HPDE6-E6E7 (cell line): ENCODE measurements at regions not wholly inside any gene's neighbourhood (a gene's known extent, or its start where the extent isn't known, plus 50 kb on each side); places are given as distances from the start of the nearest gene placed in this dataset.
"Not testable (repeated sequence)": the region's sequence is repeated elsewhere in the genome, so short reads cannot be mapped to it uniquely, and the experiment has no call there.

Source experiments
- DNase-seq: peaks from one replicate; pipeline ENCODE4 v3.0.0; 2011; ENCODE audit warnings: missing footprints; ENCODE audit errors: extremely low spot score

GRCh38 chr3:29141197-29141917, 139.5 kb upstream of the RBMS3 start:
- no peak for DNase-seq

- DNase-seq = no peak
Measured at GRCh38 chr3:29141918-29142275, 139.0 kb upstream of the RBMS3 start.

GRCh38 chr3:29143151-29143550, 137.7 kb upstream of the RBMS3 start:
- DNase-seq = no peak

- no peak for DNase-seq
Measured at GRCh38 chr3:29144361-29144760, 136.5 kb upstream of the RBMS3 start.

GRCh38 chr3:29144807-29145206, 136.1 kb upstream of the RBMS3 start:
- DNase-seq = no peak

GRCh38 chr3:29145360-29145759, 135.5 kb upstream of the RBMS3 start:
- DNase-seq = no peak

DNA sequence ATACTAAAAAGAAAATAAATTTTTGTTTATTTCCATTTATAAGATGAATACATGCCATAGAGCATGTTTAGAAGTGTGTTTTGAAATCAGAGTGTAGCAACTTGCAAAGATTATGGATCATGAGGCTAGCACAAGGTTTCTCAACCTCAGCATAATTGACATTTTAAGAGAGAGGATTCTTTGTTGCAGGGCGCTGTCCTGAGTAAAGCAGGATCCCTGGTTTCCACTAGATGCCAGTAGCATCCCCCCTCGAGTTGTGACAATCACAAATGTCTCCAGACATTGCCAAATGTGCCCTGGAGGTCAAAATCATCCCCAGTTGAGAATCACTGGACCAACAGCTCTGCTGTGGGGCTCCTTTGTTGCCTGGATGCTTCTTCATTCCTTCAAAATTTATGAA, 128.5 kb upstream of the RBMS3 start:
- no peak for DNase-seq

GRCh38 chr3:29153811-29154210, 127.1 kb upstream of the RBMS3 start:
- no peak for DNase-seq

- no peak for DNase-seq
Measured at GRCh38 chr3:29156086-29156715, 124.7 kb upstream of the RBMS3 start.

- DNase-seq = no peak
Measured at GRCh38 chr3:29164825-29165224, 116.0 kb upstream of the RBMS3 start.

GRCh38 chr3:29167180-29167579, 113.7 kb upstream of the RBMS3 start:
- DNase-seq = no peak

GRCh38 chr3:29168081-29168480, 112.8 kb upstream of the RBMS3 start:
- no peak for DNase-seq

DNA sequence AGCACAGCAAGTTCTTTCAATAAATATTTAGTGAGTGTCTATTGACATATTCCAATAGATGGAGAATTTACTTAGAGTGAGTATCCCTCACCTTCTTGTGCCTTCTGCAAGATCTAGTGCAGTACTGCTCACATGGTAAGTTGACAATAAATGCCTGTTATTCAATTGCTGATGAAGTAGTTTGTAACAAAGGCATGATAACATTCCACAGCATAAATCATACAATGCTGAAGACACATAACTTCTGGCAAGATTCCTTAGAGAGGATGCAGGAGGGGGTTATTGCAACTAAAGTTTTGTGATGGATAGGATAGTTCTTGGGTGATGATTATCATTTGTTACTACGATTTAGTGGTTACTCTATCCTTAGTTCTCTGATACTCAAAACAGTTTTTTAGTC, 112.2 kb upstream of the RBMS3 start:
- no peak for DNase-seq

- no peak for DNase-seq
Measured at GRCh38 chr3:29169451-29169850, 111.4 kb upstream of the RBMS3 start.

DNA sequence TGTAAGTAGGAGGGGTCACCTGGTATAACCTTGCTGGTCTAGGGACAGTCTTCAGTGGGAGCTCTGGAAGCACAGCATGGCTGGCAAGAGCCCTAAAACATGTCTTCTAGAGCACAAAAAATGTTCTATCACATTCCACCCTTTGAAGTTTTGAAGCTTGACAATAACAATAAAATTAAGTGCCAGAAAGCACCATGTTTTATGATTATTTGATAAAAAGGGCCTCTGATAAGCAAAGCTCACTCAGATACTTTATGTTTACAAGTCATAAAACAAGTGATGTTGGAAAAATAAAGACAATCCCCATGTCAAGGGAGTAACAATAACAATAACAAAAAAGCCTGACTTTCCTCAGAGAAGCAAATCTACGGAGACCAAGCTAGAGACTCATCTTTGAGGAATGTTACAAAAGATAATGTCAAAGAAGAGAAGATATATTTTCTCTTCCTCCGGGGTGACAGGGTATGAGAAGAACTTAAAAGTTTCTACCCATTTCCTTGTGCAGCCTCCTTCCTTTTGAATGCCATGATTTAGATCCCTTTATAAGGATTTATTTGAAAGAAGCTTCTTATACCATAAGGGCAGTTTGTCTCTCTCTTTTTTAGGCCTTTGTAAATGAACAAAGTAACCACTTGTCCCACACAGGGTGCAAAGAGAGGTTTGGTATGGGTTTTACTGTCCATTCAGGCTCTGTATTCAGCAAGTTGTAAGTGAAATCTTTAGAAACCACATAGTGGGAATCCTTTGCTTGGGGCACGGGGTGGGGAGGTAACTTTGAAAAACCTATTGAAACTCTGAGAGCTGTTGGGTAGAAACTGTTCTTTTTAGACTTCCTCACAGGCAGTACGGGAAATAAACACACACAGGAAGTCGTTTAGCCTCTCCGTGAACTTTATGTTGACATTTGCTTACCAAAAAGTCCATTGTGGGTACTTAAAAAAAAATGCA, 109.6 kb upstream of the RBMS3 start:
- no peak for DNase-seq

DNA sequence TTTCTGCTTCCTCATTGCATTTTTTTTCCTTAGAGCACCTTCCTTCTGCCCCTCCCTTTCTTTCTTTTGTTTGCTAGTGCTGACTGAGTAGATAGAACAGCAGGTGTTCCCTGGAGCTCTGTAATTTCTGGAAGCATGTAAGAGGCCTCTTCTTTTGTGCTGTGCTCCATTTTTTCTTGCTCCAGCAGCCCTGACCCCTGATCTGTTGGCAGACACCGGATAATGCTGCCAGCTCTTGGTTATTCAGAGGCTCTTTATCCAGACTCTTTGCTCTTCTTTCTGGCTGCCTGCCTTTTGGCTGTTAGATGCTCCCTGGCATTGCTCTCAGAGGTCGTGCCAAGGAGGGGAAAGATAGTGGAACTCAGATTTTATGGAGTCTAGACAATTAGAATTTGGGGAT, 104.4 kb upstream of the RBMS3 start:
- no peak for DNase-seq

DNA sequence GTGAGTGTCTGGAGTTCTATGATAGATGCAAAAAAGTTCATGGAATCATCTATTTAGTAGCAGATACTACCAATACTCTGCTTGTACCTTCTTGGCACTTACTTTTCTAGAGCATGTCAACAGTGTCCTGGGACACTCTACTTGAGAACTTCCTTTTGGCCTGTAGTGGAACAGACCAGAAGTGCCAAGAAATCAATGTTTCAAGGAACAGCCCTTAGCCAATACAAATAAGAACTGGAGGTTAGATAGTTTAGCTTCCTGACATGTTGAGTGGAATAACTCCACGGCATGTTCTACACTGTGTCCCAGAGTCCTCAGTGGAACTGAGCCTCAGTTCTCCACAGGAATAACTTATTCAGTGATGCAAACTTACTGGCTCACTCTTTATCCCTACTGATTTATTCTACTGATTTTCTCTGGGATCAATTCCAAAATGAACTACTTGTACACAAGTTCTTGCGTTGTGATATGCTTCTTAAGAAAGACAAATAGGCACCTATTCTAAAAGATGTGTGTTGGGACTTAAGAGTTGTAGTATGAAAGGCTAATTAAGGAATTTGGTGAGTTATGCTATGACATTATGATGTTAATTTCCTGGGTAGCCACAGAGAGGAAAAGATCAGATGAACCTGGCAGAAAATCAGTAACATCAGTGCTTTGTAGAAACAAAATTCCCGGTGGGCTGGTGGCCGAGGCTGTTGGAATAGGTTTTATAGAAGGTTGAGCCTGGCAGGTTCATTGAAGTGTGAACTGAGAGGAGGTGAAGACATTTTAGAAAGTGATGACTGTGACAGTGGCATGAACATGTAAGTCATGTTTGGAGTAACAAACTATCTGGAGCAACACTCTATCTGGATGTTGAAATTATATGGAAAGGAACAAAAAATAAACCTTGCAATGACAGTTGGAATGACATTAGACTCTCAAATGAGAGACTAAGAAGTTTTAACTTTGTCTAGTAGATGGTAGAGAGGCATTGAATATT, 101.8 kb upstream of the RBMS3 start:
- no peak for DNase-seq

DNA sequence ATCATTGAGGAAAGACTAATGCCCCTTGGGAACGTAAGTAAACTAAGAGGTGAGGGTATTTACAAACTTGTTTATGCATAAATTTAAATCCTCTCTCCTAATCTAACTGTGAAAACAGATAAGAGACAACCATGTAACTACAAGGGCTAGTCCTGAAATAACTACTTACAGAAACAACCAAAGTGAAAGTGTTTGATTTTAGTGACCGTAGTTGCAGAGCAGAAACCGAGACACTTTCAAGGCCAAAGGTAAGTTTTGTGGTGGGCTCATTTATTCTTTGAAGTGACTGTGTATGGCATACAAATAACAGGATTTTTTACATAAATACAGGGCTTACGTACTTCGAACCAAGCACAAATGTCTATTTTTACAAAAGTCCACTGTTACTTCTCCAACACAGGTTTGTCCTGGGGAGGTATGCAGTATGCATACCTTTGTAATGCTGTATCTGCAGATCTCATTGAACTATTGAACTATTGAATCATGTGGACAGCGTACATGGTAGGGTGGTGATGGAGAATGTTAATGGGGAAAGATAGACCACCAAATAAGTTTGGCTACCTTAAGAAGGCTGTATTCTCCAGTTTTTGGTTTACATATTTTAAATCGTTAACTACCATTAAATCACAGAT, 99.6 kb upstream of the RBMS3 start:
- no peak for DNase-seq

- no peak for DNase-seq
Measured at GRCh38 chr3:29181872-29182271, 99.0 kb upstream of the RBMS3 start.

DNA sequence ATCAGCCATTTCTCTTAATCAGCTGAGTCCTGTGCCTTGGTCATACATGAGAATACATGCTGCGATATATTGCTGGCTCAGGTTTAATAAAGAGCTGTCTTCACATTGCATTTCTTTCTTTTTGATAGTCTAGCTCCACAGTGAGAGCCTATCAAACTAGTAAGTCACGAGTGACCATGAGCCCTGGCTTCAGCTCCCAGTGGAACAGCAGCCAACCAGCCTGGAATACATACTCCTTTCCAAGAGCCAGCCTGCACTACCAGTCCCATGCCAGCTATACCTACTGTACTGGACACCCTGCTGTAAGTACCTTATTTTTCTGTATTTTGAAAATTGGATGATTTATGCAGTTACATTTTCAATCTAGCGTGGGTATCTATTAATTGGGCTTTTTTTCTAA, 98.0 kb upstream of the RBMS3 start:
- DNase-seq = not testable (repeated sequence)
